Loucy (cell line): ENCODE measurements at regions not wholly inside any gene's neighbourhood (a gene's known extent, or its start where the extent isn't known, plus 50 kb on each side); places are given as distances from the start of the nearest gene placed in this dataset.

Experiments
- EZH2phosphoT487 ChIP-seq: fragments of 200-600 bp; IDR thresholded peaks from 2 replicates; pipeline ENCODE4 v1.6.1; 2018; ENCODE audit warnings: antibody characterized with exemption, mild to moderate bottlenecking, moderate library complexity, borderline replicate concordance
- TF ChIP-seq, protein P1 (sequence below): fragments of 200-600 bp; sonication (generic); conservative IDR thresholded peaks from 2 replicates; pipeline ENCODE4 v1.5.1; 2014; ENCODE audit warnings: mild to moderate bottlenecking, antibody characterized with exemption, low read length

DNA sequence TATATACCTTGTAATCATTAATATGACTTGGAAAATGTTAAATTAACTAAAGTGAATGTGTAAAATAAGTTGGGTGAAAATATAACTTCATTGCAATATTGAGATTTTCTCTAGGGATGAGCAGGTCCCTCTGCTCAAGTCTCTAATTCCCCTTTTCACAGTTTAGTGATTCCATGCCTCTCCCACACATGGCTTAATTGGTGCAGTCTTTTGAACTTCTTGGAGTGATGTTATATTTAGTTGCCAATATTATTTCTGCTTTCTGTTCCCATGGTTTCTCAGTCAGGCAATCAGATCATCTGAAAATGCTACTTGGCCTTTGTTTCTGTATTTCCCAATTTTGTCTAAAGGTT is 233.7 kb upstream of the SPOPL start:
- TF ChIP-seq, protein P1, sequence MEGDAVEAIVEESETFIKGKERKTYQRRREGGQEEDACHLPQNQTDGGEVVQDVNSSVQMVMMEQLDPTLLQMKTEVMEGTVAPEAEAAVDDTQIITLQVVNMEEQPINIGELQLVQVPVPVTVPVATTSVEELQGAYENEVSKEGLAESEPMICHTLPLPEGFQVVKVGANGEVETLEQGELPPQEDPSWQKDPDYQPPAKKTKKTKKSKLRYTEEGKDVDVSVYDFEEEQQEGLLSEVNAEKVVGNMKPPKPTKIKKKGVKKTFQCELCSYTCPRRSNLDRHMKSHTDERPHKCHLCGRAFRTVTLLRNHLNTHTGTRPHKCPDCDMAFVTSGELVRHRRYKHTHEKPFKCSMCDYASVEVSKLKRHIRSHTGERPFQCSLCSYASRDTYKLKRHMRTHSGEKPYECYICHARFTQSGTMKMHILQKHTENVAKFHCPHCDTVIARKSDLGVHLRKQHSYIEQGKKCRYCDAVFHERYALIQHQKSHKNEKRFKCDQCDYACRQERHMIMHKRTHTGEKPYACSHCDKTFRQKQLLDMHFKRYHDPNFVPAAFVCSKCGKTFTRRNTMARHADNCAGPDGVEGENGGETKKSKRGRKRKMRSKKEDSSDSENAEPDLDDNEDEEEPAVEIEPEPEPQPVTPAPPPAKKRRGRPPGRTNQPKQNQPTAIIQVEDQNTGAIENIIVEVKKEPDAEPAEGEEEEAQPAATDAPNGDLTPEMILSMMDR = no peak
- no peak for TF ChIP-seq EZH2phosphoT487
